SK-N-SH (cell line): ENCODE measurements at regions not wholly inside any gene's neighbourhood (a gene's known extent, or its start where the extent isn't known, plus 50 kb on each side); places are given as distances from the start of the nearest gene placed in this dataset.

Source experiments
- CTCF ChIA-PET: fragments of 300-600, 350-600 bp; formaldehyde crosslinking; extraction: SDS; loops from one replicate; lab custom pipeline; 2021; lab: Yijun Ruan, JAX
- POLR2A ChIA-PET: fragments of 350-600 bp; sonication (Branson Sonifier 250); formaldehyde crosslinking; extraction: SDS; loops from one replicate; lab custom pipeline; 2020; ENCODE audit warnings: antibody characterized with exemption, inconsistent platforms; lab: Yijun Ruan, JAX
- DNase-seq: peaks from one replicate; pipeline ENCODE4 v3.0.0; 2012
- H2AFZ ChIP-seq: fragments of 200-600 bp; sonication (generic); 2 replicates; pipeline ENCODE4 v1.8.1; 2016; ENCODE audit warnings: antibody characterized with exemption, mild to moderate bottlenecking, low read depth
- H3F3A ChIP-seq: fragments of 200-600 bp; sonication (generic); replicated peaks from 2 replicates; pipeline ENCODE3; 2016; ENCODE audit warnings: antibody characterized with exemption, mild to moderate bottlenecking; ENCODE audit not compliant: insufficient read depth
- H3K27ac ChIP-seq, 2 experiments: fragments of 200-500 bp in 1 of 2; fragments of 200-600 bp in 1 of 2; sonication (Bioruptor generic) in 1 of 2; sonication (generic), shearing (Covaris generic) in 1 of 2; 2 replicates each; pipeline versions ENCODE4 v1.5.1 to v1.6.1; 2014 to 2016; ENCODE audit warnings: low read depth in 2 of 2, inconsistent platforms in 1 of 2, low read length in 1 of 2, mild to moderate bottlenecking in 1 of 2, mixed read lengths in 1 of 2
- H3K27me3 ChIP-seq: fragments of 200-600 bp; sonication (generic), shearing (Covaris generic); 2 replicates; pipeline ENCODE4 v1.6.1; 2016; ENCODE audit warnings: mixed run types; ENCODE audit not compliant: insufficient read depth
- H3K36me3 ChIP-seq, 2 experiments: fragments of 200-500 bp in 1 of 2; fragments of 200-600 bp in 1 of 2; sonication (Bioruptor generic) in 1 of 2; sonication (generic) in 1 of 2; replicated peaks in 1 of 2; 2 replicates each; pipeline versions ENCODE3 to v1.5.1; 2014 to 2016; ENCODE audit warnings: low read length in 1 of 2, mild to moderate bottlenecking in 1 of 2; ENCODE audit not compliant: insufficient read depth in 2 of 2, control insufficient read depth in 1 of 2
- H3K4me1 ChIP-seq, 2 experiments: fragments of 200-500 bp in 1 of 2; fragments of 200-600 bp in 1 of 2; sonication (Bioruptor generic) in 1 of 2; sonication (generic), shearing (Covaris generic) in 1 of 2; 2 replicates each; pipeline versions ENCODE4 v1.5.1 to v1.6.1; 2014 to 2016; ENCODE audit warnings: low read depth in 1 of 2, low read length in 1 of 2, mixed run types in 1 of 2; ENCODE audit not compliant: insufficient read depth in 2 of 2, control insufficient read depth in 1 of 2
- H3K4me2 ChIP-seq: fragments of 200-600 bp; sonication (generic), shearing (Covaris generic); 2 replicates; pipeline ENCODE4 v1.6.1; 2017; ENCODE audit warnings: mixed run types
- H3K4me3 ChIP-seq, 2 experiments: fragments of 200-500 bp in 1 of 2; fragments of 200-600 bp in 1 of 2; sonication (Bioruptor generic) in 1 of 2; sonication (generic), shearing (Covaris generic) in 1 of 2; 2 replicates each; pipeline versions ENCODE4 v1.5.1 to v1.8.1; 2014 to 2016; ENCODE audit warnings: low read depth in 2 of 2, inconsistent platforms in 1 of 2, low read length in 1 of 2, mild to moderate bottlenecking in 1 of 2, mixed read lengths in 1 of 2, moderate library complexity in 1 of 2
- H3K79me2 ChIP-seq: fragments of 200-600 bp; sonication (generic); 2 replicates; pipeline ENCODE4 v1.8.1; 2017; ENCODE audit warnings: mild to moderate bottlenecking; ENCODE audit not compliant: insufficient read depth
- H3K9ac ChIP-seq: fragments of 200-600 bp; sonication (generic); 2 replicates; pipeline ENCODE4 v1.6.1; 2017; ENCODE audit warnings: mixed run types
- H3K9me2 ChIP-seq: fragments of 200-600 bp; sonication (generic); 2 replicates; pipeline ENCODE4 v1.6.1; 2017; ENCODE audit warnings: mixed run types
- H3K9me3 ChIP-seq: fragments of 200-600 bp; sonication (generic); 2 replicates; pipeline ENCODE4 v1.6.1; 2017; ENCODE audit warnings: mixed run types, mild to moderate bottlenecking, moderate library complexity
- H4K20me1 ChIP-seq: fragments of 200-600 bp; sonication (generic); 2 replicates; pipeline ENCODE4 v1.6.1; 2017; ENCODE audit warnings: mild to moderate bottlenecking, mixed run types; ENCODE audit not compliant: insufficient read depth
- CHD2 ChIP-seq: fragments of 150-350 bp; IDR thresholded peaks from 2 replicates; pipeline ENCODE4 v1.6.1; 2018; ENCODE audit warnings: low read length; ENCODE audit not compliant: partially characterized antibody
- EP300 ChIP-seq, 2 experiments: IDR thresholded peaks; 2 replicates each; pipeline versions ENCODE4 v1.4.0 to v1.6.1; 2012; ENCODE audit warnings: borderline replicate concordance in 1 of 2, low read depth in 1 of 2, low read length in 1 of 2
- EZH2phosphoT487 ChIP-seq: fragments of 200-600 bp; sonication (generic); IDR thresholded peaks from 2 replicates; pipeline ENCODE4 v1.6.1; 2017; ENCODE audit warnings: low read depth, mixed run types, mild to moderate bottlenecking, antibody characterized with exemption, moderate library complexity, borderline replicate concordance
- FOSL2 ChIP-seq: IDR thresholded peaks from 2 replicates; pipeline ENCODE4 v1.4.0; 2012; ENCODE audit warnings: low read depth, mild to moderate bottlenecking, moderate library complexity, borderline replicate concordance
- FOXJ3 ChIP-seq: sonication (generic); formaldehyde crosslinking; IDR thresholded peaks from 2 replicates; pipeline ENCODE4 v1.5.1; 2020; ENCODE audit warnings: mild to moderate bottlenecking, missing genetic modification reagents
- GABPA ChIP-seq: IDR thresholded peaks from 2 replicates; pipeline ENCODE4 v1.4.0; 2012; ENCODE audit warnings: low read depth, mild to moderate bottlenecking
- IRF3 ChIP-seq: fragments of 150-350 bp; IDR thresholded peaks from 2 replicates; pipeline ENCODE4 v1.6.1; 2016; ENCODE audit warnings: mild to moderate bottlenecking, low read depth, low read length
- MEF2A ChIP-seq: IDR thresholded peaks from 2 replicates; pipeline ENCODE4 v1.4.0; 2012; ENCODE audit warnings: low read depth, borderline replicate concordance
- NFIC ChIP-seq: IDR thresholded peaks from 2 replicates; pipeline ENCODE4 v1.4.0; 2012; ENCODE audit warnings: borderline replicate concordance
- NRF1 ChIP-seq: IDR thresholded peaks from 2 replicates; pipeline ENCODE4 v1.6.1; 2012; ENCODE audit warnings: low read depth, mild to moderate bottlenecking, low read length
- PBX3 ChIP-seq: IDR thresholded peaks from 2 replicates; pipeline ENCODE4; 2012
- POLR2AphosphoS5 ChIP-seq: IDR thresholded peaks from 2 replicates; pipeline ENCODE4 v1.6.1; 2012; ENCODE audit warnings: low read depth, low read length
- RAD21 ChIP-seq: IDR thresholded peaks from 2 replicates; pipeline ENCODE4 v1.6.1; 2012; ENCODE audit warnings: mild to moderate bottlenecking, low read length
- REST ChIP-seq: IDR thresholded peaks from 2 replicates; pipeline ENCODE4 v1.6.1; 2012; ENCODE audit warnings: mild to moderate bottlenecking, low read depth, low read length, moderate library complexity
- RXRA ChIP-seq: IDR thresholded peaks from 2 replicates; pipeline ENCODE4 v1.4.0; 2012; ENCODE audit warnings: low read depth, mild to moderate bottlenecking, borderline replicate concordance
- TAF1 ChIP-seq: IDR thresholded peaks from 2 replicates; pipeline ENCODE4 v1.6.1; 2012; ENCODE audit warnings: low read depth, mild to moderate bottlenecking, low read length, moderate library complexity, borderline replicate concordance
- TEAD4 ChIP-seq: IDR thresholded peaks from 2 replicates; pipeline ENCODE4 v1.4.0; 2012; ENCODE audit warnings: mild to moderate bottlenecking, borderline replicate concordance; ENCODE audit not compliant: insufficient read depth
- USF2 ChIP-seq: fragments of 150-350 bp; IDR thresholded peaks from 2 replicates; pipeline ENCODE4 v1.6.1; 2017; ENCODE audit warnings: antibody characterized with exemption, low read length, low read depth, borderline replicate concordance
- YY1 ChIP-seq: IDR thresholded peaks from 2 replicates; pipeline ENCODE4 v1.4.0; 2012; ENCODE audit warnings: low read depth, mild to moderate bottlenecking
- ZBTB33 ChIP-seq: IDR thresholded peaks from 2 replicates; pipeline ENCODE4 v1.4.0; 2012; ENCODE audit warnings: low read depth, borderline replicate concordance
- WGBS: methylation state at CpG from one replicate; pipeline ENCODE4 v1.1.6; 2017; ENCODE audit warnings: low lambda C conversion rate; 5-methylcytosine and 5-hydroxymethylcytosine counted together

GRCh38 chr2:101550555-101550954 is 75.6 kb upstream of the RFX8 start:
- Histone ChIP-seq H3K4me3 (no peak overlapping the region), H3K9me2 (no peaks in the 10 kb centered on the region), H3K27me3 (no peaks in the 10 kb centered on the region), H3K9me3 (no peaks in the 10 kb centered on the region), H3K9ac (no peak overlapping the region), H3K4me2 (no peak overlapping the region), H3K4me1 (0 out of 4 replicates have a peak, but pooled peaks cover 0 to 12% of the 10 kb centered on the region in 2 experiments), H3K79me2 (no peaks in the 10 kb centered on the region), H3K36me3 (no peaks in the 10 kb centered on the region), H3F3A (no peaks in the 10 kb centered on the region), H4K20me1 (no peaks in the 10 kb centered on the region), H3K27ac (no peak overlapping the region), H2AFZ (no peak overlapping the region)
- ChIA-PET CTCF (no interaction called here), POLR2A (no interaction called here)
- no peak for TF ChIP-seq CHD2
- no peak for TF ChIP-seq REST
- TF ChIP-seq ZBTB33, result no peak
- TF ChIP-seq TAF1, result no peak
- TF ChIP-seq MEF2A, result no peak
- TF ChIP-seq NFIC, result no peak
- TF ChIP-seq RAD21, result no peak
- TF ChIP-seq PBX3, result no peak
- TF ChIP-seq RXRA, result no peak
- TF ChIP-seq NRF1, result no peak
- TF ChIP-seq TEAD4, result no peak
- TF ChIP-seq FOSL2, result no peak
- no peak for TF ChIP-seq GABPA
- TF ChIP-seq USF2, result no peak
- TF ChIP-seq EZH2phosphoT487, result no peak
- no peak for TF ChIP-seq POLR2AphosphoS5
- TF ChIP-seq IRF3, result no peak
- no peak for TF ChIP-seq EP300 (IDR thresholded peaks at IDR 0.05; ENCODE audit: borderline replicate concordance in 1 of 2, low read depth in 1 of 2, low read length in 1 of 2)
- TF ChIP-seq YY1, result no peak
- no peak for TF ChIP-seq FOXJ3 (CRISPR knock-in tag)
- WGBS, result 62% methylated on average over 3 of the region's 3 CpGs
- no peak for DNase-seq
